Heart left ventricle (tissue), 16 donors: ENCODE measurements at regions not wholly inside any gene's neighbourhood (a gene's known extent, or its start where the extent isn't known, plus 50 kb on each side); places are given as distances from the start of the nearest gene placed in this dataset.

Experiments used
- ATAC-seq, 4 donors: fragments of 200-7000 bp; cut with Tn5 transposase; one replicate each; pipeline ENCODE4 v1.9.1; 2020 to 2022; ENCODE audit warnings: moderate library complexity in 4 of 4, mild to moderate bottlenecking in 3 of 4, moderate number of reproducible peaks in 1 of 4
- DNase-seq, 5 donors: peaks; one replicate each; pipeline ENCODE4 v3.0.0-alpha.2; 2020
- H3K27ac ChIP-seq, 12 donors: fragments of 200-600 bp; sonication (generic) in 4 of 12; one replicate each; pipeline versions ENCODE4 v1.5.0 to v1.8.0; 2016 to 2022; ENCODE audit warnings: mild to moderate bottlenecking in 2 of 12
- H3K27me3 ChIP-seq, 9 donors: fragments of 200-600 bp; sonication (generic) in 2 of 9; one replicate each; pipeline versions ENCODE4 v1.5.1 to v1.8.0; 2016 to 2022; ENCODE audit warnings: mild to moderate bottlenecking in 3 of 9
- H3K36me3 ChIP-seq, 9 donors: fragments of 200-600 bp; sonication (generic) in 2 of 9; one replicate each; pipeline versions ENCODE4 v1.5.0 to v1.8.0; 2018 to 2022; ENCODE audit warnings: mild to moderate bottlenecking in 2 of 9
- H3K4me1 ChIP-seq, 12 donors: fragments of 200-600 bp; sonication (generic) in 4 of 12; one replicate each; pipeline versions ENCODE4 v1.5.0 to v1.8.0; 2016 to 2022; ENCODE audit warnings: mild to moderate bottlenecking in 3 of 12
- H3K4me3 ChIP-seq, 12 donors: fragments of 200-600 bp; sonication (generic) in 4 of 12; one replicate each; pipeline versions ENCODE4 v1.5.0 to v1.8.0; 2017 to 2022; ENCODE audit warnings: mild to moderate bottlenecking in 9 of 12, moderate library complexity in 4 of 12
- H3K9me3 ChIP-seq, 12 donors: fragments of 200-600 bp; sonication (generic) in 4 of 12; one replicate each; pipeline versions ENCODE4 v1.5.0 to v1.8.0; 2016 to 2022; ENCODE audit warnings: mild to moderate bottlenecking in 1 of 12
- POLR2A ChIP-seq, 2 donors: fragments of 450-650 bp; IDR thresholded peaks; one replicate each; pipeline ENCODE4 v1.6.1; 2017; ENCODE audit warnings: antibody characterized with exemption in 2 of 2, mild to moderate bottlenecking in 2 of 2, moderate library complexity in 2 of 2
- WGBS, 4 donors: extraction: QIAGEN DNeasy Blood & Tissue Kit in 2 of 4; methylation state at CpG; one replicate each; pipeline versions ENCODE4 v1.1.5 to v1.1.7; 2013 to 2018; 5-methylcytosine and 5-hydroxymethylcytosine counted together
- intact Hi-C, 10 donors: fragments of 100-400 bp; cut with DNase I; formaldehyde crosslinking; loops; one replicate each; pipeline versions ENCODE4 v1.11.1 to v1.14.2; 2022
- TF ChIP-seq, protein P1 (sequence below), 12 donors: fragments of 200-600 bp; sonication (generic) in 4 of 12; IDR thresholded peaks; one replicate each; pipeline versions ENCODE4 v1.5.0 to v1.8.0; 2018 to 2022; ENCODE audit warnings: antibody characterized with exemption in 12 of 12, mild to moderate bottlenecking in 5 of 12
- donor health status: ischemic (EF 13 %, LVEDD 7.1; RV severe dilation, severe dysfunction).
- donor health status: healthy with polysubstance abuse.
- donor health status: DM: no; HTN: yes; CAD: no.
- donor health status: DM: no; HTN: no; CAD: no.
- donor health status: ischemic (EF 25% LVEDD 6.9; RV normal size, moderate dysfunction).
- donor health status: ischemic (EF 25% LVEDD 5.7; RV mildly dilated, moderate dysfunction).
- donor health status: healthy.
- donor health status: DM: yes; HTN: yes; CAD: no.
- donor health status: ischemic (EF 35%, LVEDD 5.7; RV mildly dilated, moderate dysfunction).
- donor health status: nonischemic (EF 11% LVEDD 7.7; RV severe dilation, severe dysfunction).
- donor health status: DM: yes; HTN: yes; CAD: no.
- donor health status: PGD.
- donor health status: ischemic (EF 29% LVEDD 5.4; RV normal size, mild dysfunction).
- donor health status: nonischemic (EF 23%, LVEDD 6.1; RV moderate dilation, normal function).

DNA sequence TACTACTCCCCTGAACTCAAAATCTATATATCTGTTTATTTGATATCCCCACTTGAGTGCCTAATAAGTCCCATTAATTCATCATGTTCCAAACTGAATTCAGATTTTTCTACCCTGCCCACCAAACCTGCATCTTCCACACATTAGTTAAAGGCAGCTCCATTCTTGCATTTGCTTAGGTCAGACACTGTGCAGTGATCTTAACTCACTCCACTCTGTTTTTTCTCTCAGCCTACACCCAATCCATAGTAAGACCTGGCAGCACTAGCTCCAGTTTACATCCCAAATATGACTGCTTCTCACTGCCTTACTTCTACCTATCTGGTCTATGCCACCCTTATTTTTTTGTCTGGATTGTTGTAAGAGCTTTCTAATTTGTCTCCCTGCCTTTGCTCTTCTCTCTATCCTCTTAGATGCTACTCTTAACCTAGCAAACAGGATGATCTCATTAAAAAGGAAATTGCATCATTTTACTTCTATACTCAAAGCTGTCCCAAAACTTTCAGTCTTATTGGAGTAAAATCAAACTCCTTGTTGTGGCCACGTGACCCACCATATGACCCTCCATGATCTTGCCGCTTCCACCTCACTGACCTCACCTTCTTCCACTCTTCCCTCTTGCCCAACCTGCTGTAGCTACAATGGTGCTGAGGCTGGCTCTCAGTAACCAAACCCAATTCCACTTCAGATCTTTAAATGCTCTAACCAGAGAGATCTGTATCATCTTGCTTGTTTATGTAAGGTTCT lies 274.9 kb upstream of the FANCL start:
- Histone ChIP-seq H3K36me3 (no peaks in the 10 kb centered on the region), H3K4me1 (no peaks in the 10 kb centered on the region), H3K27me3 (peaks cover 0 to 3% (median 0%) of the 10 kb centered on the region in 9 donors), H3K4me3 (no peak overlapping the region), H3K27ac (no peak overlapping the region), H3K9me3 (no peaks in the 10 kb centered on the region)
- 80 to 91% (median 87%) methylated on average over 2 of the region's 2 CpGs for WGBS, 4 donors
- intact Hi-C loops = loop anchor here in 1 of 10 donors (10.0 kb wide), 1 partner anchor 111 kb away; no protein-coding TSS in a partner anchor
- ATAC-seq (no peak), DNase-seq (no peak)
- no peak for TF ChIP-seq POLR2A (IDR thresholded peaks at IDR 0.05)
- TF ChIP-seq, protein P1, sequence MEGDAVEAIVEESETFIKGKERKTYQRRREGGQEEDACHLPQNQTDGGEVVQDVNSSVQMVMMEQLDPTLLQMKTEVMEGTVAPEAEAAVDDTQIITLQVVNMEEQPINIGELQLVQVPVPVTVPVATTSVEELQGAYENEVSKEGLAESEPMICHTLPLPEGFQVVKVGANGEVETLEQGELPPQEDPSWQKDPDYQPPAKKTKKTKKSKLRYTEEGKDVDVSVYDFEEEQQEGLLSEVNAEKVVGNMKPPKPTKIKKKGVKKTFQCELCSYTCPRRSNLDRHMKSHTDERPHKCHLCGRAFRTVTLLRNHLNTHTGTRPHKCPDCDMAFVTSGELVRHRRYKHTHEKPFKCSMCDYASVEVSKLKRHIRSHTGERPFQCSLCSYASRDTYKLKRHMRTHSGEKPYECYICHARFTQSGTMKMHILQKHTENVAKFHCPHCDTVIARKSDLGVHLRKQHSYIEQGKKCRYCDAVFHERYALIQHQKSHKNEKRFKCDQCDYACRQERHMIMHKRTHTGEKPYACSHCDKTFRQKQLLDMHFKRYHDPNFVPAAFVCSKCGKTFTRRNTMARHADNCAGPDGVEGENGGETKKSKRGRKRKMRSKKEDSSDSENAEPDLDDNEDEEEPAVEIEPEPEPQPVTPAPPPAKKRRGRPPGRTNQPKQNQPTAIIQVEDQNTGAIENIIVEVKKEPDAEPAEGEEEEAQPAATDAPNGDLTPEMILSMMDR (IDR thresholded peaks at IDR 0.05) = no peak

DNA sequence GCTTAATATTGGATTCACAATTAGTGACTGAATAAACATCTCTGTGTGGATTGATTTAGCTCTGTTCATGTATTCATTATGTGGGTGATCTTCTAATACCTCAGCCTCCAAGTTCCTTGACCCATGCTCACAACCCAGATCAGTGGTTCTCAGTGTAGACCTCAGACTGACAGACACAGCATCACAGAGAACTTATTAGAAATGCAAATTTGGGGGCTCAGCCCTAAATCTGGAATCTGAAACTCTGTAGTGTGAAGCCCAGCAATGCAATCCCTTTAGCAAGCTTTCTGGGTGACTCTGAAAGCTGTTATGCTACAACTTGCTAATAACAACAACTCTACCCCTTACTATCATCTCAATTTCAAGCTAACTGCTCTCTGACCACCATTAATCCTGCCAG lies 273.1 kb upstream of the FANCL start:
- H3K9me3 ChIP-seq = no peaks in the 10 kb centered on the region
- H3K4me1 ChIP-seq = no peaks in the 10 kb centered on the region
- intact Hi-C loops = loop anchor here in 1 of 10 donors (10.0 kb wide), 1 partner anchor 109 kb away; no protein-coding TSS in a partner anchor
- ATAC-seq = no peak
- no peak overlapping the region for H3K4me3 ChIP-seq
- no peak for DNase-seq
- H3K36me3 ChIP-seq = no peaks in the 10 kb centered on the region
- TF ChIP-seq, protein P1 (IDR thresholded peaks at IDR 0.05) = no peak
- no peak overlapping the region for H3K27ac ChIP-seq
- no peaks in the 10 kb centered on the region for H3K27me3 ChIP-seq

DNA sequence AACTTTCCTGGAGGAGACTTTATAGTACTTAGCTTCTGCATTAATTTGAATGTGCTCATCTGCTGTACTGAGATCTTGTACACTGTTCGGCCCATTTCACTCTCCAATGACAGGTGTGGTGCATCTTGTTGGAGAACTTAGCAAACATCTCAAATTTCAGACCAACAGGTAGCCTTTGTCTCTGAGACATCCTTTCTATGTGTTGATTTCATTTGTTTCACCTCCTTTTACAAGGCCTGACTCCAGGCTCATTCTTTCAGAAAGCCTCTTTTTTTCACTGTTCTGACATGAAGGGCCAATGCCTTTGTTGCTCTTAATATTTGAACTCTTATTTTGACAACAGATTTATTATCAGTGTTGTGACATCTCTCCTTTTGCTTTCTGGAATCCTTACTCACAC lies 271.8 kb upstream of the FANCL start:
- H3K36me3 ChIP-seq = no peaks in the 10 kb centered on the region
- H3K27ac ChIP-seq = no peak overlapping the region
- 79 to 95% (median 87%) methylated on average over 1 of the region's 1 CpG for WGBS, 4 donors
- TF ChIP-seq, protein P1 (IDR thresholded peaks at IDR 0.05) = no peak
- TF ChIP-seq POLR2A (IDR thresholded peaks at IDR 0.05) = no peak
- DNase-seq = no peak
- intact Hi-C loops = loop anchor here in 1 of 10 donors (10.0 kb wide), 1 partner anchor 108 kb away; no protein-coding TSS in a partner anchor
- no peaks in the 10 kb centered on the region for H3K27me3 ChIP-seq
- H3K9me3 ChIP-seq = no peaks in the 10 kb centered on the region
- ATAC-seq = no peak
- H3K4me1 ChIP-seq = no peaks in the 10 kb centered on the region
- no peak overlapping the region for H3K4me3 ChIP-seq

DNA sequence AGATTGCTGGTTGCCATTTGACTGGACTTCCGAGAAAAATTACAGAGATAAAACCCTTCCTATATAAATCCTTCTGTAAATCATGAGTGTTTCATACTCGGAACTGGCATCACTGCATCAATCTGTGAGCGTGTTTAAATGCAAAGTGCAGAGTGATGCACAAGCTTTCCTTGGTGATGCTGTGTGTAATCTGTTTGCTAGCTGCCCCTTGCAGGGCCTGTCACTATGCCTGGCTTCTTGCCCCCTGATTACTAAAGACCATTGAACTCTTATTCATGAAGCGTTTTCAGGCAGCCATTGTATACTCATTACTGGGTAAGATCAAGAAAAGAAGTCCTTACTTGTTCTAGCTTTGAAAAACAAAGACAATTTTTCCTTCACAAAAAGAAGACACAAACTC lies 266.9 kb upstream of the FANCL start:
- Histone ChIP-seq H3K36me3 (no peaks in the 10 kb centered on the region), H3K9me3 (no peaks in the 10 kb centered on the region), H3K4me3 (no peak overlapping the region), H3K27ac (no peak overlapping the region), H3K27me3 (no peaks in the 10 kb centered on the region), H3K4me1 (no peaks in the 10 kb centered on the region)
- ATAC-seq (no peak), DNase-seq (no peak)
- TF ChIP-seq, protein P1 (IDR thresholded peaks at IDR 0.05) = no peak
- TF ChIP-seq POLR2A (IDR thresholded peaks at IDR 0.05) = no peak
- intact Hi-C loops = no loop called here
- WGBS, 4 donors = 80 to 87% (median 86%) methylated on average over 4 of the region's 4 CpGs
